OCI-LY7 (cell line): ENCODE measurements at regions not wholly inside any gene's neighbourhood (a gene's known extent, or its start where the extent isn't known, plus 50 kb on each side); places are given as distances from the start of the nearest gene placed in this dataset.

Source experiments
- BruUV-seq: library from RNA; stranded (reverse); fragments of 400-500 nt; replicated peaks from 2 replicates; lab custom pipeline; 2021; lab: Mats Ljungman, UMichigan
- CTCF ChIA-PET: fragments of 300-600 bp; sonication (Branson Sonifier 250); formaldehyde crosslinking; loops from one replicate; lab custom pipeline; 2022; ENCODE audit warnings: antibody characterized with exemption; ENCODE audit not compliant: unreplicated experiment; lab: Charles Lee
- POLR2A ChIA-PET: fragments of 300-600 bp; sonication (Branson Sonifier 250); formaldehyde crosslinking; loops from one replicate; lab custom pipeline; 2022; ENCODE audit warnings: antibody characterized with exemption; lab: Charles Lee
- DNase-seq: peaks from one replicate; pipeline ENCODE4 v3.0.0-alpha.2; 2015; ENCODE audit warnings: low spot score
- H2AFZ ChIP-seq: fragments of 200-600 bp; sonication (generic), shearing (Covaris generic); 2 replicates; pipeline ENCODE4 v1.6.1; 2014; ENCODE audit warnings: mild to moderate bottlenecking, antibody characterized with exemption, low read length, moderate library complexity
- H3K27ac ChIP-seq: fragments of 200-600 bp; sonication (generic); 2 replicates; pipeline ENCODE4 v1.5.1; 2014; ENCODE audit warnings: mixed run types, low read depth, mild to moderate bottlenecking, moderate library complexity, low read length, inconsistent platforms; ENCODE audit not compliant: poor library complexity, severe bottlenecking
- H3K36me3 ChIP-seq: fragments of 200-600 bp; sonication (generic); 2 replicates; pipeline ENCODE4 v1.6.1; 2014; ENCODE audit warnings: mild to moderate bottlenecking, antibody characterized with exemption, low read length, moderate library complexity, mixed read lengths; ENCODE audit not compliant: insufficient read depth
- H3K4me1 ChIP-seq: fragments of 200-600 bp; sonication (generic); 2 replicates; pipeline ENCODE4 v1.5.1; 2014; ENCODE audit warnings: mild to moderate bottlenecking, low read length; ENCODE audit not compliant: insufficient read depth, poor library complexity, severe bottlenecking
- H3K4me2 ChIP-seq: fragments of 200-600 bp; sonication (generic); 2 replicates; pipeline ENCODE4 v1.6.1; 2014; ENCODE audit warnings: mild to moderate bottlenecking, low read length
- H3K4me3 ChIP-seq: fragments of 200-600 bp; sonication (generic); 2 replicates; pipeline ENCODE4 v1.5.1; 2014; ENCODE audit warnings: mild to moderate bottlenecking, low read depth, low read length; ENCODE audit not compliant: poor library complexity, severe bottlenecking
- H3K79me2 ChIP-seq: fragments of 200-600 bp; sonication (generic); 2 replicates; pipeline ENCODE4 v1.6.1; 2016; ENCODE audit warnings: low read depth, mild to moderate bottlenecking, low read length, moderate library complexity, mixed read lengths; ENCODE audit not compliant: insufficient read depth
- H3K9me2 ChIP-seq: fragments of 200-600 bp; sonication (generic); 2 replicates; pipeline ENCODE4 v1.6.1; 2016; ENCODE audit warnings: mild to moderate bottlenecking, low read length, mixed read lengths; ENCODE audit not compliant: insufficient read depth
- H3K9me3 ChIP-seq: fragments of 200-600 bp; sonication (generic); 2 replicates; pipeline ENCODE4 v1.6.1; 2014; ENCODE audit warnings: mild to moderate bottlenecking, mixed run types, low read length, mixed read lengths
- H4K20me1 ChIP-seq: fragments of 200-600 bp; sonication (generic); 2 replicates; pipeline ENCODE4 v1.6.1; 2014; ENCODE audit warnings: mild to moderate bottlenecking, antibody characterized with exemption, low read length, moderate library complexity, mixed read lengths; ENCODE audit not compliant: insufficient read depth
- CTCF ChIP-seq: fragments of 200-600 bp; sonication (generic); conservative IDR thresholded peaks from 2 replicates; pipeline ENCODE4 v1.5.1; 2014; ENCODE audit warnings: mild to moderate bottlenecking, antibody characterized with exemption, low read length, moderate library complexity, mixed read lengths
- EZH2phosphoT487 ChIP-seq: fragments of 200-600 bp; sonication (generic); IDR thresholded peaks from 2 replicates; pipeline ENCODE4 v1.6.1; 2018; ENCODE audit warnings: low read depth, borderline replicate concordance, mild to moderate bottlenecking, mixed run types, antibody characterized with exemption, low read length, moderate library complexity, mixed read lengths
- intact Hi-C: fragments of 100-400 bp; cut with micrococcal nuclease; formaldehyde crosslinking; loops from one replicate; pipeline ENCODE4 v1.10.0; 2022; ENCODE audit not compliant: unreplicated experiment

- intact Hi-C loops, result no loop called here
- TF ChIP-seq CTCF (no peak), EZH2phosphoT487 (no peak)
- no peak overlapping the region for H2AFZ ChIP-seq
- H3K79me2 ChIP-seq, result no peaks in the 10 kb centered on the region
- POLR2A ChIA-PET, result no interaction called here
- H3K4me3 ChIP-seq, result no peak overlapping the region
- H3K27ac ChIP-seq, result no peak overlapping the region
- H3K9me3 ChIP-seq, result no peaks in the 10 kb centered on the region
- no peak for DNase-seq
- H3K4me1 ChIP-seq, result no peaks in the 10 kb centered on the region
- no TSS peak for BruUV-seq
- no peak overlapping the region for H3K4me2 ChIP-seq
- H3K36me3 ChIP-seq, result no peaks in the 10 kb centered on the region
- H3K9me2 ChIP-seq, result no peaks in the 10 kb centered on the region
- CTCF ChIA-PET, result no interaction called here
- no peaks in the 10 kb centered on the region for H4K20me1 ChIP-seq
Observed at GRCh38 chr9:28267351-28267750, 694.1 kb upstream of the C9orf72 start.

- Histone ChIP-seq H3K4me1 (no peaks in the 10 kb centered on the region), H3K27ac (no peak overlapping the region), H3K4me2 (no peak overlapping the region), H3K9me3 (no peaks in the 10 kb centered on the region), H3K4me3 (no peak overlapping the region), H3K36me3 (no peaks in the 10 kb centered on the region), H2AFZ (no peak overlapping the region), H4K20me1 (no peaks in the 10 kb centered on the region), H3K9me2 (no peaks in the 10 kb centered on the region), H3K79me2 (no peaks in the 10 kb centered on the region)
- BruUV-seq, result no TSS peak
- TF ChIP-seq EZH2phosphoT487 (no peak), CTCF (no peak)
- DNase-seq, result no peak
- intact Hi-C loops, result no loop called here
- POLR2A ChIA-PET, result no interaction called here
- CTCF ChIA-PET, result interaction anchor here (0.5 kb wide), 1 partner anchor 38 kb away, joined by 4 read pairs; no protein-coding TSS in a partner anchor
Observed at GRCh38 chr9:28270156-28270555, 696.9 kb upstream of the C9orf72 start.

- H3K4me2 ChIP-seq, result no peak overlapping the region
- BruUV-seq, result no TSS peak
- DNase-seq, result no peak
- no peaks in the 10 kb centered on the region for H4K20me1 ChIP-seq
- ChIA-PET CTCF (no interaction called here), POLR2A (no interaction called here)
- no peak overlapping the region for H3K4me3 ChIP-seq
- no peaks in the 10 kb centered on the region for H3K9me3 ChIP-seq
- H2AFZ ChIP-seq, result no peak overlapping the region
- H3K36me3 ChIP-seq, result no peaks in the 10 kb centered on the region
- no peaks in the 10 kb centered on the region for H3K79me2 ChIP-seq
- no peaks in the 10 kb centered on the region for H3K4me1 ChIP-seq
- intact Hi-C loops, result no loop called here
- H3K27ac ChIP-seq, result no peak overlapping the region
- H3K9me2 ChIP-seq, result no peaks in the 10 kb centered on the region
- no peak for TF ChIP-seq EZH2phosphoT487
- TF ChIP-seq CTCF, result no peak
Observed at GRCh38 chr9:28272127-28272526, 698.8 kb upstream of the C9orf72 start.
